Inflammatory macrophage (primary cell): ENCODE measurements at regions not wholly inside any gene's neighbourhood (a gene's known extent, or its start where the extent isn't known, plus 50 kb on each side); places are given as distances from the start of the nearest gene placed in this dataset.

Experiments used
- DNase-seq, 2 donors: peaks; one replicate each; pipeline ENCODE4 v3.0.0-alpha.2; 2020 to 2022

DNA sequence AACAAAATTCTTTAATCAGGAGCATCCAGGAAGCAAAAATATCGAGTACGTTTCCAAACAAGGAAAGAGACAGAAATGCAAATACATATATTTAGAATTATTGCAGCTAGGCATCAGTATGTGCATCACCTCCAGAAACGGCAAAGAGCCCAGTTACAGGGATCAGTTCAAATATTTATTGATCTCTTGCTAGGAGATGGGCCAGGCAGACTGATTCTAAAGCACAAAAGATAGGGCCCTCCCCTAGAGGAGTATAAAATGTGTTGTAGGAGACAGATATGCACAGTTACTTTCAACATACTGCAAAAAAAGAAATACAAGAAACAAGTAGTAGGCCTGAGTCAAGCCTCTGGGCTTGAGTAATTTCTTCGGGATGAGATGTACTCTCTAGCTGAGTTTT lies 80.7 kb upstream of the NHSL1 start:
- DNase-seq = no peak

DNA sequence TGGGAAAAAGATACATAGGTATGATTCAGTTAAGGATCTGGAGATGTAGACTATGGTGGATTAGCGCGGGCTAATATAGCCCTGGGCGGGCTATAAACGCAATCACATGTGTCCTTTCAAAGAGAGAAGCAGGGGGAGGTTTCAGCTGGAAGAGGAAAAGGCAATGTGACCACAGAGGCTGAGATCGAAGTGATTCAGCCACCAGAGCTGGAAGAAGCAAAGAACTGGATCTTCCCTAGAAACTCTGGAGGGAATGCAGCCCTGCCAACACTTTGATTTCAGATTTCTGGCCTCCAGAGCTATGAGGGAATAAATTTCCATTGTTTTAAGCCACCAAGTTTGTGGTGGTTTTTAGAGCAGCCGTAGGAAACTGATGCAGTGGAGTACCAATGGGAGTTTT lies 81.5 kb upstream of the NHSL1 start:
- DNase-seq = no peak

DNA sequence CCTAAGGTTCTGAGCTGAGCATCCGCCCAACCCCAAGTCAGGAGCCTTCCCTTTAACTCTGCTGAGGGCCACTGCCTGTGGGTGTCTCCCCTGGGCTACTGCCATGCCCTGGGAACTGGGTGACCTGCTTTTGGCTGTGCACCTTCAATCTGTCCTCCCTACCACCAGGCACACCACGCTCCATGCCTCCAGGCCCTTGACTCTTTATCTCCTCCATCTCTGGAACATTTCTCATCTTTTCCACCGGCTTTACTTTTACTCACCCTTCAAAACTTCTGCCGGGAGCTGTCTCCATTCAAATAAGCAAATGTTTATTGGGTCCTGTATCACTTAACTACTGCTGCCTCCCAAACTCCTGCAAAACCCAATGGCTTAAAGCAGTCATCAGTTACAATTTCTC lies 83.3 kb upstream of the NHSL1 start:
- no peak for DNase-seq

DNA sequence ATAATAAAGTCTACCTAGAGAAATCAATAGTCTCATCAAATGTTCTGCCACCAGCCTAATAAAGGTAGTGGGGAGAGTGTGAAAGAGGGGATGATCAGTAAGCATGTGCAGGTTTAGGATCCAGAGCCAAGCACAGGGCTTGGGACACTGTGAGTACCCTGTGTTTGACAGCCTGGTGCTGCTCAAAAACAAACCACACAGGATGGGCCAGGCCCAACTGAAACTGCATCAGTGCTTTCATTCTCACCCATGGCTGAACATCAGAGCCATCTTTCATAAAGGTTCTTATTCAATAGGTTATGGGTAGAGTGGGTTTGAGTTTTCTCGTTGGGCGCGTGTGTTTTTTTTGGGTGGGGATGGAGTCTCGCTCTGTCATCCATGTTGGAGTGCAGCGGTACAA lies 87.3 kb upstream of the NHSL1 start:
- DNase-seq = no peak

DNA sequence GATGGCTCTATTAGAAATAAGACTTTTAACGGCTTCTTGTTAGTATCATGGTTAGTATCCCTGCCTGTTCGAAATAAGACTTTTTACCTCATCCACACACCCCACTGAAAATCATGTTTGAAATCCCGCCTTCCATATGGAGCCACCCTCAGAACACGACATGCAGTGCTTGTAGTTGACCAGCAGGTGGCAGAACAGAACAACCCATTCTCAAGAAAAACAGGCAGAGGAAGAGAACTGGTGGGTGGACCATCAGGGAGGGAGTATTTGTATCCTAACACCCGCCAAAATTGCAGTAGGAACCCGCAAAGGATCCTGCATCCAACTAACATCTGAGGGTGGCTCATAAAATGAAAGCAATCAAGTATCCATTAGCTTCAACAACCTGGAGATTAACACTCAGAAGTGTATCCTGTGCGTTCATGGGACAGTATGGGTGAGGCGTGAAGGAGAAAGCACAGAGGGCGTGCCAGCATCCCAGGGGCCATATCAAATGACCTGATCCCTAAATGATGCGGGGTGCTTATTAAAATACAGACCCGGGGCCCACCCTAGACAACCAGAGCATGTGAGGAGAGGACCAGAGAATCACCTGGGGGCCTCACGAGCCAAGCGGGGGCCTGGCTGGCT lies 89.6 kb upstream of the NHSL1 start:
- peak; percentile 74 for DNase-seq

DNA sequence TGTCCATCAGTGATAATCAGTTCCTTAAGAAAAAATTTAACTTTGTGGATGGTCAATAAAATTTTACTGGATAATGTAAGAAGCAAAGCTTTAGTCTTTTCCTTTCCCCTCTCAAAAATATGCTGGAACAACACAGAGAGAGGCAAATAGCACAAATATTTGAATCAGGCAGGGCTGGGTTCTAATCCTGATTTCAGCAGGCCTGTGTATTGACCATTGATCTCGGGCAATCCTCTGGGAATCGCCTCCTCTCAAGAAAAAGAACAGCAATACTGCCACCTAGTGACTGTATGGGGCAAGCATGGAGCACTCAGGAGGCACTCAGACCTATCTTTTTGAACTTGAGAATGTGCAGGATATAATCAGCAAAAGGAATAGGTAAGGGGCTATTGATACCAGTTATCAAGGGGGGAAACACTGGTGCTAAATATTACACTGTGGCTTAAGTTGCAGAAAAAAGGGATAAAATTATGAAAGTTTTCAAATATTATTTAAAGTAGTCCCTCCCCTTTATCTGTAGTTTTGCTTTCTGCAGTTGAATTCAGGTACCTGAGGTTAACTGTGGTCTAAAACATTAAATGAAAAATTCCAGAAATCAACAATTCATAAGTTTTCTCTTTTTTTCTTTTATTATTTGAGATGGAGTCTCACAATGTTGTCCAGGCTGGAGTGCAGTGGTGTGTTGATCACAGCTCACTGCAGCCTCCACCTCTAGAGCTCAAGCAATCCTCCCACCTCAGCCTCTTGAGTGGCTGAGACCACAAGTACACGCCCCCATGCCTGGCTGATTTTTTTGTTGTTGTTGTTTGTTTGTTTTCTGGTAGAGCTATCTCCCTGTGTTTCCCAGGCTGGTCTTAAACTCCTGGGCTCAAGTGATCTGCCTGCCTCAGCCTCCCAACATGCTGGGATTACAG lies 91.8 kb upstream of the NHSL1 start:
- peak; percentile 62 to 67 for DNase-seq

DNA sequence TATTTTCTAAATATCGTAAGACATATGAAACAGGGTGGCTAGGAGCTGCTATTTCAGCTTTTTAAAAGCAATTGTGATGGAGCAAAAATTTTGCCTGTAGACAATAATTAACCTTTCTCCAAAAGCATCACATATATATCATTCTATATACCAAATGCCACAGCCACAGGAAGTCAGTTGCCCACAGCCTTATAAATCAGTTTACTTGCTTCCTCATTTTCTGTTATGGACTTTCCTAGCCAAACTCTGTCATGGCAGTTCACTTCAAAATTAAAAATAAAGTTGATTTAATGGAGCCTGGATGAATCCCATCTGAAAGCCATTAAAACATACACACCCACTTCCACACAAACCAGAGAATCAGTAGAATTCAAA lies 93.4 kb upstream of the NHSL1 start:
- peak; percentile 63 to 66 for DNase-seq

DNA sequence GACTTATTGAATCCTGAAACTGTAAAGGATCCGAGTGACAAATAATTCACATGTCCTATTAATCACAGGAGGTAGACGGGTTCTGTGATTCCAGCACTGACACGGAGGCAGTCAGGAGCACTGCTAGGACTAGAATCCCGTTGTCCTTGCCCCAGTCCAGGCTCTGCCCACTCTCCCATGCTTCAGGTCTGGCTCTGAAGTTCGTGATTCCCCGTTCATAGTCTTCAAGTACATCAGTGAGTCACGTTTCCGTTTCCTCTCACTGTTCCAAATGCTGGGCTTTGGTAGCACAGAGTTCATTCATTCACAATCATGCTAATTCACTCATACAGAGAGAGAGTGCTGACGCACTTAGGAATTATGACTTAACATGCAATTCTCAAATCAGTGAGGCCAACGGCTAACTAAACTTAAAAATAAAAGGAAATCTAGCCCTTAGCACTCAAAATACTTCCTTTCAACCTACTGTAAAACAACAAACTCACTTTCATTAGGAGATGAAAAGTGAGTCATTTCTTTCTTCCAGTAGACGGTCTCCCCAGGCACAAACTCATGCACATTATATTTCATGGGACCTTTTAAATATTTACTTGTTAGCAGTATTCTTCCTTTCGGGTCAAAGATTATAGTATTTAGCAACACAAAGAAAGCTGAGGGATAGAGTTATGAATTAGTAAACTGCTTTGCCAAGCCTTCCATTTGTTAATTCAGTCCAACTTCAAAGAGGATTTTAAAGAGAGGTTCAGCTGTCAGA lies 94.0 kb upstream of the NHSL1 start:
- peak; percentile 88 to 93 for DNase-seq

DNA sequence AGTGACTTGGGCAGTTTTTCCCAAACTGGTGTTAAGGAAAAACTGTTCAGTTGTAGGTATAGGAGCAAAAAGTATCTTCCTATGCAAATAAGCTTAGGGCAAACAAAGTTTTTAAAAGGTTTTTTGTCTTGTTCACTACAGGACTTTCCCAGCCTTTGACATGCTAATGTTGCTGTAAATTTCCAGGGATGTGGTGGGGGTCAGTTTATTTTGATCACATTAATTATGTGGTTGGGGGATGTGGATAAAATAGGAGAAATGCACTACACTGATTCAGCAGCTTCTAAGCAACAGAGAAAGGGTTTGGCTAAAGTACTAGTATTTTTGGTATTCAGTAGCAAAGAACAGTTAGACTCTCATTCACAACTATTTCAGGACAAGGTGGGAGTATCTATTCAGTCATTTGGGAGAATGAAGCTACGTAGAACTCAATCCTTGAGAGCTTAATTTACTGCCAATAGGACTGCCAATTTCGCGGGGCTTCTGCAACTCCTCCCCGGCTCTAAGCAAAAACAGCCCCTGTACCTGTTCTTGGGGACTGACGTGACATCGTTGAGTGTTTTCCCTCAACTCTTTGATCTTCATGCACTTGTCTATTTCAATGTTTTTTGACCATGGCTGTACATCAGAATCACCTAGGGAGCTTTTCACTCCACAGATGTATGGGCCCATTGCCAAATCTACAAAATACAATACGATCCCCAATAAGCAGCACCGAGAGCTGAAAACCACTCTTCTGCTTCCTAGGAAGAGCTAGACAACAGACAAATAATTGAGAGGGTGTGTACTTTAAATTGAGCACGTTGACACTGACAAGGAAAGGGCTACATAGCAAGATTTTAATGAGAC lies 94.8 kb upstream of the NHSL1 start:
- DNase-seq = no peak

DNA sequence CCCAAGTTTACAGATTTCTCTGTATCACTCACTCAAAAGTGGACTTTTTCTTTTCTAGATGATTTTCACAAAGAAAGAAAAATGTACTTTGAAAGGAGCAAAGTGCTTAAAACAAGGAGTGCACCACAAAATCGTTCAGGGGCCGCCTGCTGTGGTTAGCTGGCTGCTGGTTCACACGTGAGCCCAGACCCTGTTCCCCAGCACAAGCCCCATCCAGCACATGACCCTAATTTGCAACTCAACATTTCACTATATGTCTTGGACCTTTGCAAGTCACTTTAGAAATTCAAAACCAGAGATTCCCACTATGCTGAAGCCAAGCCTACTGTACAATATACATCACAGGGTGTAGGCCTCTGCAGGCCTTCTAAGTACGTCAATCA lies 95.5 kb upstream of the NHSL1 start:
- no peak for DNase-seq

DNA sequence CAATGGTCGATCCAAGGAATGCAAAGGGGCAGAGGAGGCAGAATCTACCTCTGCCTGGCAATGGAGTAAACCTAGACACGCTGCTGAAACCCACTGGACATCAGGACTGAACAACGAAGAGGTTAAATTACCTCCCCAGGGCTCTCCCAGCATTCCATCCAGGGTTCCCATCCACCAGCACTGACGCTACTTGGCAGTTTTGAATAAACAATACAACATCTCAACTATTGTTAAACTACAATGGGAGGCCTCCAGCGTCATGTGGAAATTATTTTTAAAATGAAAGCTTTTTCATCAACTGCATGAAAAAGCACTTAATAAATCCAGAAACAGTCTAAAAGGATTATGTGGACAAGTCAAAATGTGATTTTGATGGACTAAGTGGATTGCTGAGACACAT lies 96.8 kb upstream of the NHSL1 start:
- no peak for DNase-seq

DNA sequence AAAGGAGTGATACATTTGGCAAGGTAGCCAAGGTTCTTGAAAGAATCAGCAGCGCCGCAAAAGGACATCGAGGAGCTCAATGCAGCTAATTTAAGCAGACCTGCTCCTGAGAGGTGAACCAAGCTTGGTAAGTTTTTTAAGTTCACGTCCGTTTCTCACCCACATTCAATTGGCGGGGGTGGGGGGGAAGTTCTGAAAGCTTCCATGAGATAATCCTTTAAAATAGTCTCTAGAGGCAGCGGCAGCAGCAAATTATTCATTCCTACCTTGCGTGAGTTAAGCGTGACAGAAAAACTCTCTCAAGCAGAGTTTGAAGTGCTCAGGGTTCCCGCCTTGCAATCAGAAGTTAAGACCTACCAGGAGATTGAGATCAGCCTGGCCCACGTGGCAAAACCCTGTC lies 97.3 kb upstream of the NHSL1 start:
- no peak for DNase-seq

DNA sequence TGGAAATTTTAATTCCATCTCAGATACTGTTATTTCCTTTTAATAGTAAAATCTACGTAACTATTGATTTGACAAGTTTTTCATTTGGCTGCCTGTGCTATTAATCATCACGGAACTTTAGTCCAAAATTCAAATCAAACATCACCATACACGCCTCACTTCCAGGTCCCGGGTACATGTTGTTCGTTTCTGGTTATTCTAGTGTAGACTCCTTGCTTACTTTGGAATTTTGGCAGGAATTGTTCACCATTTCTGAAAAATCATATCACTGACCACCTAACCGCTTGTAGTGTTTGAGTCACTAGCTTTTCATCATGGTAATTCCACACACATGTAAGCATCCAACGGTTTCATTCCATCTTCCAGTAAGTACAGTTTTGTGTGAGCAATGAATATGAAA lies 98.0 kb upstream of the NHSL1 start:
- no peak for DNase-seq

DNA sequence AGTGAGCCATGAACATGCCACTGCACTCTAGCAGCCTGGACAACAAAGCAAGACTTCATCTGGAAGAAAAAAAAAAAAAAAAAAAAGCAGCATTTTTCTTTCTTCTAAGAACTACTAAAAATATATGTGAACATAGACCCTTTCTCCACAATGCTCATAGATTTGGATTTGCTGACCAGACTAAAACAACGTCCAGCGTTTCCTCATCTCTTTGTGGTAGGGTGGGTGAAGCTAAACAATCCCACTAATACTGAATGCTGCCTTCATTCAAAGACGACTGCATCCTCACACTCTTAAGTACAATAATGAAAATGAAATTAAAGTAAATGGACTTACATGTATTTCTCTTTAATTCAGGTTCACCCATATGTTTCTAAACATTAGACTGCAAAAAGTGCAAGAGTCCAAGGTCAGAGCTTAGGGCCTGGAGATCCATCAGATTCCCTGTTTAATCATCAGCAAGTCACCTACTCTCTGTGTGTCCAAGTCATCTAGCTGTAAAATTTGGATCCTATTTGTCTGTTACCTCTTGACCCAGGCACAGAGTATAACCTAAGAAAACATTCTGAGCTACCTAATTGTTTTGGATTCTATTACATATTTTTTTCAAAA lies 99.4 kb upstream of the NHSL1 start:
- DNase-seq = no peak

DNA sequence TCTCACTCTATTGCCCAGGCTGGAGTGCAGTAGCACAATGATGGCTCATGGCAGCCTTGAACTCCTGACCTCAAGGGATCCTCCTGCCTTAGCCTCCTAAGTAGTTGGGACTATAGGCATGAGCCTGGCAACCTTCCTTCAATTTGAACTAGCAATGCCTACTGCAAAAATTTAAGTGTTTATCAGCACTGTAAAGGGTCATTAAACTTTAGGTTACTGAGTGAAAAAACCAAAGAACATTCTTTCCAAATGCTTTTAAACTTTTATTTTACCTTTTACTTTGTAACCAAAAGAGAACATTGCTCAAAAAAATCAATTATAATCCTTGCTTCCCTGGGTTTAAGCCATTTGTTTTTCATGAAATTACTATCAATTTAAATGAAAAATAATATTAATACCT lies 101.0 kb upstream of the NHSL1 start:
- no peak for DNase-seq

DNA sequence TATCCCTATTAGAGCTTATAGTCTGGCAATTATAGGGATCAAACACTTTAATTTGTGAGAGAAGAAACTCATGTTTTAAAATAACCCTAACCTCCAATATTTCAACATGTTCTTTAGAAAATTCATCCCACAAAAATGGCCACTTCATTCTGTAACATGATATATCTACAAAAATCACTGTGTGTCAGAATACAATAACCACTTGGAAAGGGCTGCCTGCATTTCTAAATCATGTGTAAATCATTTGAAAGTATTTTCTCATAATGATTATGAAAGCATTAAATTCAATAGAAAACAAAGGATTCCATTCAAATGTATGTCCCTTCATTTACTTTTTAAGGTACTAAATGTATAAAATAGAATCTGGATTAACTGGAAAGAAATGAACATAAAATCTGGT lies 101.4 kb upstream of the NHSL1 start:
- DNase-seq = no peak

DNA sequence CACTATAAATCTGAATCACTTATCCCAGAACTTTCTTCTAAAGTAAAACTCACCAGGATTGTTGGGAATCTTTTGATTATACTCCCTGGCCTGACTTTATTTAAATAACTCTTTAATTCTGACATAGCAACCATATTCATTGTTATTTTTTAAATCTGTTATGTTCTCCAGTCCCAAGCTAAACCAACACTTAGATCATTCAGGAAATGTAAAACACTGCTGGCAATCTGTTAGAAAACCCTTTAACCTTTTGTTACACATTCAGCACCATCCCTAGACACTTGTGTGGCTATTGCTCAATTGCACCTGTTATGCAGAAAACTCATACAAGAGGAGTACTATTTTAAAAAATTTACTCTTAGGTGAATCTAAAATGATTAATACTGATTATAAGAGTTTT lies 101.8 kb upstream of the NHSL1 start:
- no peak for DNase-seq

DNA sequence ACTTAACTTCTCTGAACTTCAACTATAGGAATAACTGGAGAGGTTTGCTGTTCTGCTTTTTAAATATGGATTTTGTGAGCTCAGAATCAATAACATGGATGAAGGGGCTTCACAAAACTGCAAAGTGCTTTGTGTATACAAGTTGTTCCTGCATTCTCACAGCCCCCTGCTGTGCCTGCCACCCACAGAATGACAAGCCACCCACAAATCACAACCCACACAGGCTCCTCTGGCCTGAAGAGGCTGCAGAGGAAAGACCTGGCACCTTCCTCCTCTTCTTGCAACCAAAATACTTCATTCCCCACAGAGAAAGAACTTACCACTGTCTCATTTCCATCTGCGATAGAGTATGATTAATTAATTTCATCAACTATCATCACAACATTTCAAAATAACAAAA lies 106.7 kb upstream of the NHSL1 start:
- no peak for DNase-seq

DNA sequence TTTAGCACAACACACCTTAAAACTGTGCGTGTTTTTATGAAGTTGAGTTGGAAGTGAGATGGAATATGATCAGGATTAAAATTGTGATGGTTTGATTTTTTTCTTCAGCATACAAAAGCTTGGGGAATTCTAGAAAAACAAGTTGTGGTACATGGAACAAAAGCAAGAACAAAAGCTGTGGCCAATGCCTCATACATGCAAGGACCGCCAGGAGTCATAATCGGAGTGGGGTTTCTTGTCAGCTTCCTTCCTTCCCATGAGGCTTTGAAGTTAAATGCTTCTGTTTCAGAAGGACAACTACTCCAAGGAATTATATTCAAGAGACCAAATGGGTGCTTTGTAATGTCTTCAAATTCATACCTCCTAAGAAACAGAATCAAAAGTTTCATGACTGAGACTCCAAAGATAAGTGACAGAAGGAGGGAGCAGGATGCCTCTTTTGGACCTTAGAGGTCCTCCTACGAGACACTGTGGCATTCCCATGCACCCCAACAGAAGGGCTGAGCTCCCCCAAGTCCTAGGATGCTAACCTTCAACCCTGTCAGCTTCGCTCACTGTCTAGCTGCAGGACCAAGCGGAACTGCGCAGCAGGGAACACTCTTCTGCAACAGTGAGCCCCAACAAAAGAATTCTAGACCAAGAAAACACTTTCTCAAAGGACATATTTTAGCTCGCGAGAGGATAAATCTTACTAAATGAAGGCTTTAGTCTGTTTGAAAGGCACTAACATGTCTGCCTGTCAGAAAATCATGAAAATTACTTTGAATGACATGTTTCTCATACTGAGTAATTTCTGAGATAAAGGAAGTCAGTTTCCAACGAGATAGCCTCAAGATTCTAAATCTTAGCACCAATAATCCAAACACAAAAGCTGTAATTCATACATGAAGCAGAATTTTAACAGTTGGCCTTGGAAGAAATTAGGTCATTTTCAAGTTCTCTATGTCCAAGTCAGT lies 108.5 kb upstream of the NHSL1 start:
- DNase-seq = no peak

DNA sequence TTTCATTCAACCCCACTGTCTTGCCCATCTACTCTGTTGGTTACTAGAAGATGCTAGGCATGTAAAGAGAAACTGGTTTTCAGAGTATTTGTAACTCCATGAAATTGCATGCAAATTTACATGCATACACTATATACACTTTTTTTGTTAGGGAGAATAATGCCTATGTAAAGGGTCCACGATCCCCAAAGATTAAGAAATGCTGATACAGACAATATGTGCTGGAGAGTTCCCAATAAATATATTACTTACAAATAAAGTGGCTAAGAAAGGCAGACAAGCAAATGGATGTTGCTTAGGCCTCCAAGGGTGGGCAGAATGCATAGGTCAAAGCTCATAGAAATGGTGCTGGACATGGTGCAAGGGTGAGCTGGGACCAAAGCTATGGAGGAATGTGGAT lies 109.6 kb upstream of the NHSL1 start:
- no peak for DNase-seq

DNA sequence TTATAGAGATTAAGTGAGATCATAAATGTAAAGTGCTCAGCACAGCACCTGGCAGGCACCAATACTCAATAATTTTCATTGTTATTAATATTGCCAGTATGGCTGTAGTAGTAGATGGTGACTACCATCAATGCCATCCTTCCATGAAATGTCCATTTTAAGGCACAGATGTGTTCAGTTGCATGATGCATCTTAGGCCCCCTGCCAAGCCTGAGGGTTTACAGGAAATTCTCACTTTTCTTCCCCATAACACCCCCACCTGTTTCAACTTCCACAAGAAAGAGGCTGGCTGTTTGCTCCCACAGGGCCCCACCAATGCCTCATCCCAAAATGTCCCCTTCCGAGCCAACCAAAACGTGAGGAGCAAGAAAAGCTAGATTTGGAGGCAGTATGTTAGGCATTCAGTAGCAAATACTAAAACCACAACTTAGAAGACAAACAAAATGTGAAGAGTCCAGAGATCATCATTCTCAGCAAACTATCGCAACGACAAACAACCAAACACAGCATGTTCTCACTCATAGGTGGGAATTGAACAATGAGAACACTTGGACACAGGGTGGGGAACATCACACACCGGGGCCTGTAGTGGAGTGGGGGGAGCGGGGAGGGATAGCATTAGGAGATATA lies 110.6 kb upstream of the NHSL1 start:
- DNase-seq = no peak
